HL-60 (cell line): ENCODE measurements at regions not wholly inside any gene's neighbourhood (a gene's known extent, or its start where the extent isn't known, plus 50 kb on each side); places are given as distances from the start of the nearest gene placed in this dataset.
"Not testable (repeated sequence)": the region's sequence is repeated elsewhere in the genome, so short reads cannot be mapped to it uniquely, and the experiment has no call there.

ENCODE experiments used
- POLR2AphosphoS5 ChIP-seq: IDR thresholded peaks from 2 replicates; pipeline ENCODE4 v1.6.1; 2012; ENCODE audit warnings: low read depth
- SPI1 ChIP-seq: IDR thresholded peaks from 2 replicates; pipeline ENCODE4 v1.6.1; 2012; ENCODE audit warnings: low read depth, mild to moderate bottlenecking, borderline replicate concordance
- TF ChIP-seq, protein P1 (sequence below): IDR thresholded peaks from one replicate; pipeline ENCODE4 v1.5.1; 2011; ENCODE audit warnings: low read length, control low read depth, inconsistent platforms; ENCODE audit not compliant: insufficient read depth
- TF ChIP-seq, protein P2 (sequence below): IDR thresholded peaks from 2 replicates; pipeline ENCODE4 v1.6.1; 2012; ENCODE audit warnings: low read depth; ENCODE audit not compliant: insufficient replicate concordance

DNA sequence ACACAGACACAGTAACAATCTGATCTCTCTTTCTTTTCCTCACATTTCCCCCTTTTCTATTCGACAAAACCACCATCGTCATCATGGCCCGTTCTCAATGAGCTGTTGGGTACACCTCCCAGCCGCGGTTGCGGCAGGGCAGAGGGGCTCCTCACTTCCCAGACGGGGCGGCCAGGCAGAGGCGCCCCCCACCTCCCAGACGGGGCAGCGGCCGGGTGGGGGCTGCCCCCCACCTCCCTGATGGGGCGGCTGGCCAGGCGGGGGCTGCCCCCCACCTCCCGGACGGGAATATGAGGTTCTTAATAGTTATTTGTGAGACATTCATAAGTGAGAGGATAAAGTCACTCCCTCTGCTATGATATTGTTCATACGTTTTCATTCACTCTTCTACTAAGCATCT is 229.7 kb downstream of the CD109 start:
- not testable (repeated sequence) for TF ChIP-seq SPI1, POLR2AphosphoS5
- TF ChIP-seq, protein P1, sequence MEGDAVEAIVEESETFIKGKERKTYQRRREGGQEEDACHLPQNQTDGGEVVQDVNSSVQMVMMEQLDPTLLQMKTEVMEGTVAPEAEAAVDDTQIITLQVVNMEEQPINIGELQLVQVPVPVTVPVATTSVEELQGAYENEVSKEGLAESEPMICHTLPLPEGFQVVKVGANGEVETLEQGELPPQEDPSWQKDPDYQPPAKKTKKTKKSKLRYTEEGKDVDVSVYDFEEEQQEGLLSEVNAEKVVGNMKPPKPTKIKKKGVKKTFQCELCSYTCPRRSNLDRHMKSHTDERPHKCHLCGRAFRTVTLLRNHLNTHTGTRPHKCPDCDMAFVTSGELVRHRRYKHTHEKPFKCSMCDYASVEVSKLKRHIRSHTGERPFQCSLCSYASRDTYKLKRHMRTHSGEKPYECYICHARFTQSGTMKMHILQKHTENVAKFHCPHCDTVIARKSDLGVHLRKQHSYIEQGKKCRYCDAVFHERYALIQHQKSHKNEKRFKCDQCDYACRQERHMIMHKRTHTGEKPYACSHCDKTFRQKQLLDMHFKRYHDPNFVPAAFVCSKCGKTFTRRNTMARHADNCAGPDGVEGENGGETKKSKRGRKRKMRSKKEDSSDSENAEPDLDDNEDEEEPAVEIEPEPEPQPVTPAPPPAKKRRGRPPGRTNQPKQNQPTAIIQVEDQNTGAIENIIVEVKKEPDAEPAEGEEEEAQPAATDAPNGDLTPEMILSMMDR: not testable (repeated sequence)
- TF ChIP-seq, protein P2, sequence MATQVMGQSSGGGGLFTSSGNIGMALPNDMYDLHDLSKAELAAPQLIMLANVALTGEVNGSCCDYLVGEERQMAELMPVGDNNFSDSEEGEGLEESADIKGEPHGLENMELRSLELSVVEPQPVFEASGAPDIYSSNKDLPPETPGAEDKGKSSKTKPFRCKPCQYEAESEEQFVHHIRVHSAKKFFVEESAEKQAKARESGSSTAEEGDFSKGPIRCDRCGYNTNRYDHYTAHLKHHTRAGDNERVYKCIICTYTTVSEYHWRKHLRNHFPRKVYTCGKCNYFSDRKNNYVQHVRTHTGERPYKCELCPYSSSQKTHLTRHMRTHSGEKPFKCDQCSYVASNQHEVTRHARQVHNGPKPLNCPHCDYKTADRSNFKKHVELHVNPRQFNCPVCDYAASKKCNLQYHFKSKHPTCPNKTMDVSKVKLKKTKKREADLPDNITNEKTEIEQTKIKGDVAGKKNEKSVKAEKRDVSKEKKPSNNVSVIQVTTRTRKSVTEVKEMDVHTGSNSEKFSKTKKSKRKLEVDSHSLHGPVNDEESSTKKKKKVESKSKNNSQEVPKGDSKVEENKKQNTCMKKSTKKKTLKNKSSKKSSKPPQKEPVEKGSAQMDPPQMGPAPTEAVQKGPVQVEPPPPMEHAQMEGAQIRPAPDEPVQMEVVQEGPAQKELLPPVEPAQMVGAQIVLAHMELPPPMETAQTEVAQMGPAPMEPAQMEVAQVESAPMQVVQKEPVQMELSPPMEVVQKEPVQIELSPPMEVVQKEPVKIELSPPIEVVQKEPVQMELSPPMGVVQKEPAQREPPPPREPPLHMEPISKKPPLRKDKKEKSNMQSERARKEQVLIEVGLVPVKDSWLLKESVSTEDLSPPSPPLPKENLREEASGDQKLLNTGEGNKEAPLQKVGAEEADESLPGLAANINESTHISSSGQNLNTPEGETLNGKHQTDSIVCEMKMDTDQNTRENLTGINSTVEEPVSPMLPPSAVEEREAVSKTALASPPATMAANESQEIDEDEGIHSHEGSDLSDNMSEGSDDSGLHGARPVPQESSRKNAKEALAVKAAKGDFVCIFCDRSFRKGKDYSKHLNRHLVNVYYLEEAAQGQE: not testable (repeated sequence)
